Activated naive CD4-positive, alpha-beta T cell treated with anti-CD3 and anti-CD28 coated beads for 36 hours (primary cell): ENCODE measurements at regions not wholly inside any gene's neighbourhood (a gene's known extent, or its start where the extent isn't known, plus 50 kb on each side); places are given as distances from the start of the nearest gene placed in this dataset.

Source experiments
- CTCF ChIA-PET: fragments of 350-600 bp; sonication (Branson Sonifier 250); formaldehyde crosslinking; loops from one replicate; lab custom pipeline; 2021; ENCODE audit warnings: antibody characterized with exemption; lab: Charles Lee
- DNase-seq: peaks from one replicate; pipeline ENCODE4 v3.0.0-alpha.2; 2020
- H3K27ac Mint-ChIP-seq: one replicate; pipeline ENCODE4 v1.8.0; 2021; ENCODE audit warnings: mild to moderate bottlenecking, mixed read lengths
- H3K27me3 Mint-ChIP-seq: one replicate; pipeline ENCODE4 v1.8.0; 2021; ENCODE audit warnings: low read depth, mixed read lengths
- H3K36me3 Mint-ChIP-seq: one replicate; pipeline ENCODE4 v1.8.0; 2021; ENCODE audit warnings: low read depth, mixed read lengths
- H3K4me1 Mint-ChIP-seq: one replicate; pipeline ENCODE4 v1.8.0; 2021; ENCODE audit warnings: low read depth, mixed read lengths
- H3K4me3 Mint-ChIP-seq: one replicate; pipeline ENCODE4 v1.8.0; 2021; ENCODE audit warnings: mild to moderate bottlenecking, moderate library complexity, mixed read lengths
- H3K9me3 Mint-ChIP-seq: one replicate; pipeline ENCODE4 v1.8.0; 2021; ENCODE audit warnings: mixed read lengths
- intact Hi-C: fragments of 100-400 bp; cut with micrococcal nuclease; formaldehyde crosslinking; loops from one replicate; pipeline ENCODE4 v1.15.1; 2023

DNA sequence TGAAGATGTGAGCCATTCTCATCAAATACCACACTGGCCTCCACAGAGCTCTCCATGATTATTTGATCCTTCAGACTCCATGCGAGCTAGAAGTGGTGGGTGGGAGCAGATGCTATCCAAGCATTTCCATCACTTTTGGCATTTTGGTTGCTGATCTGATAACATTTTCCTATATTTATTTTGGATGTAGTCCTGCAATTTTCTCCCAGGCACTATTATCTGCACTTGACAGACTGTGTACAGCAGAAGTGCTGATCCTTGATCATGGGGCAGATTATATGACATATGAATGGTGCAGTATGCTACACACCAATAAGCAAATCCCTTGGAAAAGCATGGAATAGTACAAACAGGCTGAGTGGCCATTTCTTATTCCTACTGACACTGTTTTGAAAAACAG, 167.6 kb upstream of the LRRC7 start:
- H3K9me3 Mint-ChIP-seq, result no peaks in the 10 kb centered on the region
- intact Hi-C loops, result no loop called here
- H3K27ac Mint-ChIP-seq, result no peak overlapping the region
- H3K36me3 Mint-ChIP-seq, result no peaks in the 10 kb centered on the region
- H3K27me3 Mint-ChIP-seq, result no peaks in the 10 kb centered on the region
- H3K4me3 Mint-ChIP-seq, result no peak overlapping the region
- DNase-seq, result no peak
- CTCF ChIA-PET, result interaction anchor here (0.7 kb wide), 1 partner anchor 359 kb away, joined by 3 read pairs; no protein-coding TSS in a partner anchor
- no peaks in the 10 kb centered on the region for H3K4me1 Mint-ChIP-seq

DNA sequence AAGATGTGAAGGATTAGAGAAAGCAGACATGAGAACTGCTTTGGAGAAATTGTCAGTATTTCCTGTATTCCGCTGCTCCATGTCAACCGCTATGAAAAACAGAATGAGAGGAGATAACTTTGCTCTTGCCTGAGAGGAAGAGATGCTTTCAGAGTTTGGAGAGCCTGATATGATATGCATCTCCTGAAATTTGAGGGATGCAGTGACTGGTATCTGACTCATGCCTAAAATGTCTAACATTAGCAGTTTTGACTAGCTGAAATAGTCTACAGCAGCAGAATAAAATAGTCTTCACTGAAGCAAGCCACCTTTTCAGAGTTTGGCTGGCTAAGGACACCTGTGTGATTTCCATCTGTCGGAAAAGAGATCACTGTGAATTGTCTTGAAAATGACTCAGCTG, 165.8 kb upstream of the LRRC7 start:
- no peaks in the 10 kb centered on the region for H3K36me3 Mint-ChIP-seq
- H3K27me3 Mint-ChIP-seq, result no peaks in the 10 kb centered on the region
- no peak for DNase-seq
- H3K4me3 Mint-ChIP-seq, result no peak overlapping the region
- peaks cover 2% of the 10 kb centered on the region for H3K9me3 Mint-ChIP-seq
- no peaks in the 10 kb centered on the region for H3K4me1 Mint-ChIP-seq
- intact Hi-C loops, result no loop called here
- H3K27ac Mint-ChIP-seq, result no peak overlapping the region
- CTCF ChIA-PET, result no interaction called here

GRCh38 chr1:69403756-69404320, 163.9 kb upstream of the LRRC7 start:
- H3K27ac Mint-ChIP-seq, result no peak overlapping the region
- H3K4me3 Mint-ChIP-seq, result no peak overlapping the region
- no peak for DNase-seq
- no peaks in the 10 kb centered on the region for H3K4me1 Mint-ChIP-seq
- CTCF ChIA-PET, result no interaction called here
- intact Hi-C loops, result no loop called here
- H3K36me3 Mint-ChIP-seq, result no peaks in the 10 kb centered on the region
- H3K27me3 Mint-ChIP-seq, result no peaks in the 10 kb centered on the region
- peaks cover 5% of the 10 kb centered on the region for H3K9me3 Mint-ChIP-seq

- H3K4me3 Mint-ChIP-seq, result no peak overlapping the region
- DNase-seq, result no peak
- no peaks in the 10 kb centered on the region for H3K4me1 Mint-ChIP-seq
- H3K9me3 Mint-ChIP-seq, result peaks cover 6% of the 10 kb centered on the region
- CTCF ChIA-PET, result no interaction called here
- no peak overlapping the region for H3K27ac Mint-ChIP-seq
- H3K36me3 Mint-ChIP-seq, result no peaks in the 10 kb centered on the region
- intact Hi-C loops, result no loop called here
- H3K27me3 Mint-ChIP-seq, result no peaks in the 10 kb centered on the region
Observed at GRCh38 chr1:69404486-69404885, 163.2 kb upstream of the LRRC7 start.

GRCh38 chr1:69406244-69406643, 161.5 kb upstream of the LRRC7 start:
- H3K27me3 Mint-ChIP-seq, result no peaks in the 10 kb centered on the region
- no peak for DNase-seq
- CTCF ChIA-PET, result interaction anchor here (0.6 kb wide), 1 partner anchor 432 kb away, joined by 3 read pairs; no protein-coding TSS in a partner anchor
- H3K27ac Mint-ChIP-seq, result no peak overlapping the region
- H3K36me3 Mint-ChIP-seq, result no peaks in the 10 kb centered on the region
- intact Hi-C loops, result no loop called here
- H3K4me3 Mint-ChIP-seq, result no peak overlapping the region
- H3K4me1 Mint-ChIP-seq, result no peaks in the 10 kb centered on the region
- H3K9me3 Mint-ChIP-seq, result peaks cover 6% of the 10 kb centered on the region

DNA sequence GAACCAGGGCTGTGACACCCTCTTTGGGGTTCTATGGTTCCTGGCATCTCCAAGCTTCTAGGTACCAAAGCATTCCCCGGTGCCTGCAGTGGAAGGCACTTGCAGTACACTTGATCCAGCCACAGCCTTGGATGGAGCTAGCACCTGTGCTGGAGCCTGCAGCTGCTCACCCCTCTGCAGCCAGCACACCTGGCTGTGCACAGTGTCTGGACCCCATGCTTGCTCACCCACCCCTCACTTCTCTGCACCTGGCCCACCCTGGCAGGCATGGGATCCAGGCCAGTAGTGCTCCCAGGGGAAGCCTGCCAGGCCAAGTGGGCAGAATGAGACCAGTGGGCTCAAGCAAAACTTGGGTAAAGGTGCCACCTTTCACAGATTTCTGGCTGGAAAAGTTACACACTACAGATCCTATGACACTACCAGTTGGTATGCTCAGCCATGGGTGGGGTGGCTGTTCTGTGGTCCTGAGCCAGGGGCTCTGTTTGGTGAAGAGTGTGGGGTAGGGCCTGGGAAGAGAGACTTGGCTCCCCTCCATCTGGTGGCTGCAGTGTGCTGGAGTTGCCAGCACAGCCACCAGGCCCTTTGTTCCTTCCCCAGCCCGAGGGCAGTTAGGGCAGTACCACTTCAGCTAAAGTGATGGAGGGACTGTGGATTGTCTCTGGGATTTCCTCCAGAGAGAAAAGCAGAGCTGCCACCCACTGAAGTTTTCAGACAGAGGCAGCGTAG, 157.8 kb upstream of the LRRC7 start:
- no peak for DNase-seq
- peaks cover 6% of the 10 kb centered on the region for H3K9me3 Mint-ChIP-seq

DNA sequence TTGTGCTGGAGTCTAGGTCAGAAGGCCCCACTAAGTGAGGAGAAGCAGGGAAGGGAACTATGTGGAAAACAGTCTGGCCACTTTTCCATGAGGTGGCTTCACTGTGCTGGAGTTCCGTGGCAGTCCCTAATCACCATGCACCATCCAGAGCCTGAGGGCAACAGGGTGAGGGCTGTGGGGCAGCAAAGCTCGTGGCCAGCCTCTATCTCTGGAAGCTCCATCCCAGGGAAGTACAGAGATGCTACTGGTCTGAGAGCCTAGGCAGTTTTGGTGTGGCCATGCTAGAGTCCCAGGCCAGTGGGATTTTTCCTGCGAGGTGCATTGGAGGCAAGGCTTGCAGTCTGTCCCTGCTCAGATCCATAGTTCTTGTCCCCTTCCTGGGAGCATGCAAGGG, 157.3 kb upstream of the LRRC7 start:
- intact Hi-C loops, result no loop called here
- peaks cover 9% of the 10 kb centered on the region for H3K9me3 Mint-ChIP-seq
- no peaks in the 10 kb centered on the region for H3K36me3 Mint-ChIP-seq
- CTCF ChIA-PET, result no interaction called here
- H3K4me3 Mint-ChIP-seq, result no peak overlapping the region
- no peaks in the 10 kb centered on the region for H3K27me3 Mint-ChIP-seq
- no peaks in the 10 kb centered on the region for H3K4me1 Mint-ChIP-seq
- no peak for DNase-seq
- H3K27ac Mint-ChIP-seq, result no peak overlapping the region

More for the DNA sequence above, 157.8 kb upstream of the LRRC7 start:
- Mint-ChIP-seq H3K36me3 (no peaks in the 10 kb centered on the region), H3K4me1 (no peaks in the 10 kb centered on the region), H3K27ac (no peak overlapping the region), H3K4me3 (no peak overlapping the region), H3K27me3 (no peaks in the 10 kb centered on the region)
- intact Hi-C loops, result no loop called here
- CTCF ChIA-PET, result no interaction called here

DNA sequence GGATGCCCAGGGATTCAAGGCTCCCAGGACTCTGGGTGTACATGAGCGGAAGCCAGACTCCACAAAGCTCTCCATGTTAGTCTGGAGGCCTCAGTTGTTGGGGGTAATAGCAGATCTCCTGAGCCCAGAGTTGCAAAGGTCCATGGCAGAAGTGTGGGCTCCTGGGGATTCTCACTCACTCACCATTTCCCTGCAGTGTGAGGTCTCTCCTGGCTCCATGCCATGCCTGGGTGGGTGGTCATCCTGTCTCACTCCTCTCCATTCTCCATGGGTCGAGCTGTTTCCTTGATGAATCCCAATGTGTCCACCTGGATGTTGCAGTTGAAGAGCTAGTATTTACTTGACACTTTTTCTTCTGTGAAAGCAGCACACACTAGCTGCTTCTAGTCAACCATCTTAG, 156.8 kb upstream of the LRRC7 start:
- H3K27me3 Mint-ChIP-seq, result no peaks in the 10 kb centered on the region
- no peaks in the 10 kb centered on the region for H3K36me3 Mint-ChIP-seq
- peaks cover 10% of the 10 kb centered on the region for H3K9me3 Mint-ChIP-seq
- intact Hi-C loops, result no loop called here
- CTCF ChIA-PET, result interaction anchor here (0.7 kb wide), 1 partner anchor 84 kb away, joined by 3 read pairs; no protein-coding TSS in a partner anchor
- H3K4me1 Mint-ChIP-seq, result no peaks in the 10 kb centered on the region
- no peak for DNase-seq
- H3K4me3 Mint-ChIP-seq, result no peak overlapping the region
- H3K27ac Mint-ChIP-seq, result no peak overlapping the region

GRCh38 chr1:69411617-69412016, 156.1 kb upstream of the LRRC7 start:
- intact Hi-C loops, result no loop called here
- CTCF ChIA-PET, result interaction anchor here (0.7 kb wide), 1 partner anchor 84 kb away, joined by 3 read pairs; no protein-coding TSS in a partner anchor
- H3K27me3 Mint-ChIP-seq, result no peaks in the 10 kb centered on the region
- H3K4me1 Mint-ChIP-seq, result no peaks in the 10 kb centered on the region
- H3K27ac Mint-ChIP-seq, result no peak overlapping the region
- H3K4me3 Mint-ChIP-seq, result no peak overlapping the region
- peaks cover 8% of the 10 kb centered on the region for H3K9me3 Mint-ChIP-seq
- no peak for DNase-seq
- H3K36me3 Mint-ChIP-seq, result no peaks in the 10 kb centered on the region

- H3K9me3 Mint-ChIP-seq, result peaks cover 11% of the 10 kb centered on the region
- H3K27me3 Mint-ChIP-seq, result no peaks in the 10 kb centered on the region
- intact Hi-C loops, result no loop called here
- H3K27ac Mint-ChIP-seq, result no peak overlapping the region
- no peak for DNase-seq
- H3K4me3 Mint-ChIP-seq, result no peak overlapping the region
- CTCF ChIA-PET, result no interaction called here
- H3K4me1 Mint-ChIP-seq, result no peaks in the 10 kb centered on the region
- H3K36me3 Mint-ChIP-seq, result no peaks in the 10 kb centered on the region
Observed at GRCh38 chr1:69413129-69413528, 154.6 kb upstream of the LRRC7 start.

DNA sequence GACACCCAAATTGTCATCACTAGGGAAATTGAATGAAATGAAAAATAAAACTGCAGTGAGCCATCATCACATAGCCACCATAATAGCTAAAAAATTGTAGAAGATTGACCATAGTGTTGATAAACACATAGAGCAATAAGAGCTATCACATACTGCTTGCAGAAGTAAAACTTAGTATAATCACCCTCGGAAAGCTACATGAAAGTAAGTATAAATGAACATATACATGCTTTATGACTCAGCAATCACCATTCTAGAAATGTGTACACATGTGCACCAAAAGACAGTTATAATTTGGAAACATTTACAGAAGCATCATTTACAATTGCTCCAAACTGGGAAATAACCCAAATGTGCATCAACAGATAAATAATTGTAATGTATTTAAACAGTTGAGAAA, 153.1 kb upstream of the LRRC7 start:
- Mint-ChIP-seq H3K27me3 (no peaks in the 10 kb centered on the region), H3K9me3 (peaks cover 9% of the 10 kb centered on the region), H3K36me3 (no peaks in the 10 kb centered on the region), H3K27ac (no peak overlapping the region), H3K4me1 (no peaks in the 10 kb centered on the region), H3K4me3 (no peak overlapping the region)
- no peak for DNase-seq
- intact Hi-C loops, result no loop called here
- CTCF ChIA-PET, result no interaction called here

- CTCF ChIA-PET, result interaction anchor here (0.5 kb wide), 1 partner anchor 102 kb away, joined by 4 read pairs; no protein-coding TSS in a partner anchor
- intact Hi-C loops, result no loop called here
- Mint-ChIP-seq H3K27me3 (no peaks in the 10 kb centered on the region), H3K4me1 (no peaks in the 10 kb centered on the region), H3K27ac (no peak overlapping the region), H3K36me3 (no peaks in the 10 kb centered on the region), H3K9me3 (peaks cover 11% of the 10 kb centered on the region), H3K4me3 (no peak overlapping the region)
- DNase-seq, result no peak
Observed at GRCh38 chr1:69421286-69421685, 146.4 kb upstream of the LRRC7 start.

- no peak overlapping the region for H3K4me3 Mint-ChIP-seq
- H3K36me3 Mint-ChIP-seq, result no peaks in the 10 kb centered on the region
- peaks cover 8% of the 10 kb centered on the region for H3K9me3 Mint-ChIP-seq
- no peak overlapping the region for H3K27ac Mint-ChIP-seq
- no peak for DNase-seq
- intact Hi-C loops, result no loop called here
- H3K27me3 Mint-ChIP-seq, result no peaks in the 10 kb centered on the region
- CTCF ChIA-PET, result no interaction called here
- no peaks in the 10 kb centered on the region for H3K4me1 Mint-ChIP-seq
Observed at GRCh38 chr1:69425871-69426270, 141.9 kb upstream of the LRRC7 start.
